ENCODE measurements at regions not wholly inside any gene's neighbourhood (a gene's known extent, or its start where the extent isn't known, plus 50 kb on each side); places are given as distances from the start of the nearest gene placed in this dataset.
"Not testable (repeated sequence)": the region's sequence is repeated elsewhere in the genome, so short reads cannot be mapped to it uniquely, and the experiment has no call there.

DNA sequence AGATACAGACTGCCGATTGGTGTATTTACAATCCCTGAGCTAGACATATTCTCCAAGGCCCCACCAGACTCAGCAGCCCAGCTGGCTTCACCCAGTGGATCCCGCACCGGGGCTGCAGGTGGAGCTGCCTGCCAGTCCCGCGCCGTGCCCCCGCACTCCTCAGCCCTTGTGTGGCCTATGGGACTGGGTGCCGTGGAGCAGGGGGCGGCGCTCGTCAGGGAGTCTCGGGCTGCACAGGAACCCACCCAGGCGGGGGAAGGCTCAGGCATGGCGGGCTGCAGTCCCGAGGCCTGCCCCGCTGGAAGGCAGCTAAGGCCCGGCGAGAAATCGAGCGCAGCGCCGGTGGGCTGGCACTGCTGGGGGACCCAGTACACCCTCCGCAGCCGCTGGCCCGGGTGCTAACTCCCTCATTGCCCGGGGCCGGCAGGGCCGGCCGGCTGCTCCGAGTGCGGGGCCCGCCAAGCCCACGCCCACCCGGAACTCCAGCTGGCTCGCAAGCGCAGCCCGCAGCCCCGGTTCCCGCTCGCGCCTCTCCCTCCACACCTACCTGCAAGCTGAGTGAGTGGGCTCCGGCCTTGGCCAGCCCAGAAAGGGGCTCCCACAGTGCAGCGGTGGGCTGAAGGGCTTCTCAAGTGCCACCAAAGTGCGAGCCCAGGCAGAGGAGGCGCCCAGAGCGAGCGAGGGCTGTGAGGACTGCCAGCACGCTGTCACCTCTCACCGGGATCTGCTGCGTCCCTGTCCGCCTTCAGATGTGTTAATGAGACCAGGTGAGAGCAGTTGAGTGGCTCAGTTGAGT lies 137.8 kb upstream of the LCORL start:
- intact Hi-C loops (cut with DNase I); ATAC-seq; DNase-seq (ENCODE audit: low spot score): not testable (repeated sequence)

DNA sequence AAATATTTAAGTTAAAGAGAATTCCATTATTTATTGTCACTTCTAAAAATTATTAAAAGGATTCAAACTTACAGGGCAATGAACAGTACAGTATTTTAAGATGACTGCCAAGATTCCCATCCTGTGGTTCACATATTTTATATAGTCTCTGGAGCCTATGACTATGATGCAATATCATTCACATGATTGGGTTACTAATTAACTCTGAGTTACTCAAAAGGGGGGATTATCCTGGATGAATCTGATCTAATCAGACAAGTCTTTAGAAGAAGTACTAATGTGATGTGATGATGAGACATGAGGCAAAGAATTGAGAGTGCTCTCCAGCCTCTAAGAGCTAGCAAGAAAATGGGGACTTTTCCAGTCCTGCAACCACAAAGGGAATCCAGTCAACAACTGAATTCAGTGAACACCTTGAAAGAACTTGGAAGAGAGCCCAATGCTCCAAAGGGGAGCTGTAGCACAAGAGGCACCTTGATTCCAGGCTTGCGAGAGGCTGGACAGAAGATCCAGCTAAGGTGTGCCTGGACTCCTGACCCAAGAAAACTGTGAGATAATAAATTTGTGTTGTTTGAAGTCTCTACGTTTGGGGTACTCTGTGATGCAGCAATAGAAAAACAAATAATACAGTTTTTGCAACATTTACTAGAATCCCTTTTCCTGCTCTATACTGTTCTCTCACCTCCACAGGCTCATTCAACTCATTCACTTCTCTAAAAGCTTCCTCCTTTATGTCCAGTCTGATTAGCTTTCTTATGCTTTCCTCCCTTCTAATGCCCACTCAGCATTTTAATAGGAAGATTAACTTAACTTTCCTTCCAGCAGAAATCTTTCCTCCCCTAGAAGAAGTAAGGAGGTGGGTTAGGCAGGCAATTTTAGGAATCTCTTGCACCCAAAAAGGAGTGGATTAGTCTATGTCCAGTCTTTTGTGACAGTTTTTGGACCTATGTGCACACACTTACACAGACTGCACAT lies 133.8 kb upstream of the LCORL start:
- ATAC-seq = no peak
- no peak for DNase-seq (ENCODE audit: low spot score)
- intact Hi-C loops (cut with DNase I) = no loop called here

DNA sequence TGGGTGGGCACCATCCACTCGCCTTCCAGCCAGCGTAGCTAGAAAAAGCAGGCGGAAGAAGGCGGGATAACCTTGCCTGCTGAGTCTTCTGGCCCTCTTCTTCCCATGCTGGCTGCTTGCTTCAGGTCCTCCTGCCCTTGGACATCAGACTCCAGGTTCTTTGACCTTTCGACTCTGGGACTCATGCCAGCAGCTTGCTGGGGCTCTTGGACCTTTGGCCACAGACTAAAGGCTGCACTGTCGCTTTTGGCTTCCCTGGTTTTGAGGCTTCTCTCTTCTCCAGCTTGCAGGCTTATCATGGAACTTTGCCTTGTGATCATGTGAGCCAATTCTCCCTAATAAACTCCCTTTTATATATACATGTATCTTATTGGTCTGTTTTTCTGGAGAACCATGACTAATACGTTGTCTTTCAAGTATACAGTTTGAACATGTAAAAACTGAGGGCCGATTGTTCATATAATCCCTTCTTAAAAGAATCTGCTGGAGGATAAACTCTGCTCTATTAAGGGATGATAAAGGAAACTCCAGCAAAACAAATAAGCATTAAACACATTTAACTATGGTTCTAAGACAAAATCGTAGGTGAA lies 116.6 kb upstream of the LCORL start:
- DNase-seq (ENCODE audit: low spot score) (no peak), ATAC-seq (no peak)
- intact Hi-C loops (cut with DNase I) = no loop called here

DNA sequence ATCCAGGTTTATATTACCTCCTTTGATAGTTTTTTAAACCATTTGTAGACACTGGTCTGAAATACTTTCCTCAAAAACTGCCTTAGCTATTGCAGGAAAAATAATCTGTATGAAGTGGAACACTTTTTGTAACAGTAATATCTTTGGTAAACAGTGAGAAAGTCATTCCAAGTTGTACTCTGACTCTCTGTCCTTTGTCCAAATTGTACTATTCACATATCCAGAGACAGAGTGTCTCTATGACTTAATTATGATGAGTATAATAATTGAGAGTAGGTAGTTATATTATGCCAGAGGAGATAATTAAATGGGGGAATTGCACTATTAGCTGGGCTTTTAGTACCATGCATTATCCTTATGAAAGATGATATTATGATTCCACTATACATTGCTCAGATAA lies 112.6 kb upstream of the LCORL start:
- DNase-seq (ENCODE audit: low spot score) (no peak), ATAC-seq (no peak)
- intact Hi-C loops (cut with DNase I) = no loop called here

DNA sequence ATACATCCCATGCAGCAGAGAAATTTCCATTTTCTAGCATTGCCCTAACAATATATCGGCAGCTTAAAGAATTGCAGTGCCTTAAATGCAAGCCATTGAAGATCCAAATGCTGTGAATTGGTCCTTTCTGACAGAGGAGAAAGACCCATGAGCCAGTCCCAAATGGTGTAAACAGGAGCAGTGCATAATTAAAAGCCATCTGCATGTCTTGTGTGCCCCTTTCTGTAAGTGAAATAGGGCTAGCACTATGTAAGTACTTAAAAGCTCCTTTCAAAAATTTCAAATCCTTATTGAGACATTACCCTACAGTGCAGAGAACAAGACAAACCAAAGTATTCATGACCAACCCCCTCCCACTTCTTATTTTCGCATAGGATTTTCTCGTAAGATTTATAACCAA lies 108.7 kb upstream of the LCORL start:
- ATAC-seq (no peak), DNase-seq (ENCODE audit: low spot score) (no peak)
- intact Hi-C loops (cut with DNase I) = no loop called here

DNA sequence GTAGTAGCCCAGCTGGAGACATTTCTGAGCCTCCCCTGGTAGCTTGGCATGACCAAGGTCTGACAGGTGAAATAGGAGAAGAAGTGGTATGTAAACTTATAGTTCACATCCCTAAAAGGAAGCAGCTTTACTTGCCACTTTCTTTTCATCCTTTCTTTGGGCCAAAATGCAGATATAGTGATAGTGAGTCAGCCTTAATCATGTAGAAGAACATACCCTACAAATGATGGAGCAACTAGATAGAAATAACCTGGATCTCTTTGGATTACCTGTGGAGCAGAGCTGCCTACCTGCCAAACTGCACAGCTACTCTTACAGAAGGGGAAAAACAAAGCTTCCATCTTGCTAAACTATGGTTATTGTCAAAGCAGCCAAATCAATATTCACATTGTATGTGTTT lies 106.7 kb upstream of the LCORL start:
- intact Hi-C loops (cut with DNase I) = no loop called here
- ATAC-seq = no peak
- DNase-seq (ENCODE audit: low spot score) = no peak

DNA sequence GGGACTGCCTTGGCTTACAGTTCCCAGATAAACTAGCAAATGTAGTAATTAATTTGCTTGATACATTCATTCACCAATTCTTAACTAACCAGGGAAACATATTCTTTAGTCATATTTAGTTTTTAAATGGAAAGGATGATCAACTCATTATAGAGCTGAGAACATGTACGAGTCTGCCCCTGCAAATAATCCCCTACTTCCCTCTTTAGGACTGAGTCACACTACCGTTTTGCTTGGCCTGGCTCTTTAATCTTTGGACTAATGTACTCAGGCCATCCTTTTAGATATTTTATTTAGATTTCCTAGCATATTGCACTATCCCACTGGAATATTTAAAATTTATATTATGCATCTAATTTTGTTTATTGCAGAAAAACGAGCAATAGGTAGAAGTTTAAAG lies 105.5 kb upstream of the LCORL start:
- ATAC-seq (no peak), DNase-seq (ENCODE audit: low spot score) (no peak)
- intact Hi-C loops (cut with DNase I) = no loop called here

DNA sequence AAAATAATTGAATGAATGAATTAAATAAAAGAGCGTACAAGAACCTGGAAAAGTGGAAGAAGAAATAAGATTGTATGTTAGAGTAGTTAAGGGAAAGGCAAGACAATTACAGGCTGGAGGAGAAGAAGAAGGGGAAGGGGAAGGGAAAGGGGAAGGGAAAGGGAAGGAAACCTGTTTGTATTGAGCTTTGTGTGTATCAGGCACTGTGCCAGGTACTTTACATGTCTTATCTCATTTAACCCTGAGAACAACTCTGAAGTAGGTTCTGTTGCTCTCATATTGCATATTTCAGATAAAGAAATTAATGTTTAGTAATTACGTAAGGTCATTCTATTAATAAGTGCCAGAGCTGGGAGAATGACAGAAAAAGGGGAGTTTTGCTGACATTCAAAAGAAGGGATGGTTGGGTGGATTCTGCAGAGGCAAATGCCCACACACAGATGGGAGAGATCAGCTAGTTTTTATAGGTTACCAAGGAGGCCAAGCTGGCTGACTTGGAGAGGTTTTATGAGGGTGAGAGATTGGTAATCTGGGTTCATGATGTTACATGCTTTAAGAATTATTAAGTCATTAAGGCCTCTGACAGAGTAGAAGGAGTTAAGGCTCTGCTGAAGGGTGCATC lies 92.3 kb upstream of the LCORL start:
- no peak for ATAC-seq
- intact Hi-C loops (cut with DNase I) = no loop called here
- no peak for DNase-seq (ENCODE audit: low spot score)

DNA sequence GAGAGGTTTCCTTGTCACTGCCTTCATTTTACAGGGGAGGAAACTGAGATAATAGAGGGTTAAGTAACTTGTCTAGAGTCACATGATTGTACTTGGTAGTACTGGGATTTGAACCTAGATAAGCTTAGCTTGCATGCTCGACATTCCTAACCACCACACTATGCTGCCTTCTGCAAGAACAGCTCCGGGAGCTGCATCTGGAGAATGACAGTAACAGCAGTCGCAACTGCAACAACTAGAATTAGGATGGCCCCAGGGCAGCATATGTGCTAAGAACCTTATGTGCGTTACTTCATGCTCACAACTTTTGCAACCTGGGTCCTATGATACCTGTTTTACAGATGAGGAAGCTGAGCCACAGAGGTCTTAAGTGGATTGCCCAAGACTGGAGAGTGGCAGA lies 89.5 kb upstream of the LCORL start:
- ATAC-seq (no peak), DNase-seq (ENCODE audit: low spot score) (no peak)
- intact Hi-C loops (cut with DNase I) = no loop called here

DNA sequence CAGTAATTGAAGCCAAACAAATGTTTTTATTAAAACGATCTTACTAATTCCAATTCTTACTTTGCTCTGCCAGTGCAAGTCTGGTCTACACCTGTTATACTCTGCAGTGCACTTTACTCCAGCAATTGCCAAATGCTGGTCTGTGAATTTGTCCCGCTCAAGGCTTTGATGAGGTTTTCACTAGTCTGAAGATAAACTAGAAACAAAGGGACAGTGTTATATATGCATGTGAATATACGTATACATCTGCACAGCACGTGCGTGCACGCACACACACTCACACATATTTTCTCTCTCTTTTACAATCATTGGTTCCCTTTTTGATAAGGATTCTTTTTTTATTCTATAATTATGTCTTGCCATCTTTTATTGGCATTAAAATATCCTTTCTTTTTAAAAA lies 88.5 kb upstream of the LCORL start:
- intact Hi-C loops (cut with DNase I) = no loop called here
- DNase-seq (ENCODE audit: low spot score) (no peak), ATAC-seq (no peak)

DNA sequence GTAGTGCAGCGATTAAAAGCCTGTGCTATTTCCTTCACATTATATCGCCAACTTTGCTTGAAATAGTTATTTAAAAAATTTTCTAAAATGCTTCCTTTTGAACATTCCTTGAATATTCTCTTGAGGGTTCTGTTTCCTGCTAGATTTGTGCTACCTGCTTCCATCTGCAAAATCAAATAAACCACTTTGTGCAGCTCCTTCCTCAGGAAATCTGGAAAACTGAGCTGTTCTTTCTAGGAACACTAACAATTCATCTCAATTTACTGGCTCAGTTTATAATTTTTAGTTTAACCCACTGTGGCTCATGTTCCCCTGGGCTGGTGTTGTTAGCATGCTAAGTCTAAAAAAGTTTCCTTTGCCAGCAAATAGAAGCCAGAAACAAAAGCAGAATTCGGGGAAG lies 88.1 kb upstream of the LCORL start:
- no peak for DNase-seq (ENCODE audit: low spot score)
- no peak for ATAC-seq
- intact Hi-C loops (cut with DNase I) = no loop called here

DNA sequence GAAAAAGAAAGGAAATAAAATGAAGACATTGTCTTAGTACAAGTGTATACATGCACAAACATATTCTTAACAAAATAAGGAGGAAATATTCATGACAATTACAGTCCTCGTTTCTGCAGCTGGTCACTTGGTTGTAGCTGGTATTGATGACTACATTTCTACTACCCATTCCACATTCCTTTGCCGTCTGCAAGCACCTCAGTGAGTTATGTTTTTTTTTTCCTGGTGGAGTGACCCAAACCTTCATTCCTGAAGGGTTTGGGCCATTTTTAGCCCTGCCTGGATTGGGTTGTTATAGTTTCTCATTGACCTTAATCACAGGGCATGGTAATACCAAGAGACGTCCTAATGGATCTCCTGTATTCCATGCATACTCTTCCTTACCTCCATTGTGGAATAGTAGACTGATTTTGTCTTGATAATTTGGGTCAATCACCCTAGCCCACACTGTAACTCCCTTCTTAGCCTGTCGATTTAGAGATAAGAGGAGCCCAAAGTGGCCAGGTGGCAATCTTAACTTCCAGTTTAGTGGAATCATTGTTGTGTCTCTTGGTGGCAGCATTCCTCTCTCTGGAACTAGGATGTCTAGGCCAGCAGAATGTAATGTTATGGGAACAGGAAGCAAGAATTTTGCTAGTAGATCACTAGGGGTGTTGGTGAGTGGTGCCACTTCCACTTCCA lies 86.4 kb upstream of the LCORL start:
- ATAC-seq; DNase-seq (ENCODE audit: low spot score); intact Hi-C loops (cut with DNase I): not testable (repeated sequence)

DNA sequence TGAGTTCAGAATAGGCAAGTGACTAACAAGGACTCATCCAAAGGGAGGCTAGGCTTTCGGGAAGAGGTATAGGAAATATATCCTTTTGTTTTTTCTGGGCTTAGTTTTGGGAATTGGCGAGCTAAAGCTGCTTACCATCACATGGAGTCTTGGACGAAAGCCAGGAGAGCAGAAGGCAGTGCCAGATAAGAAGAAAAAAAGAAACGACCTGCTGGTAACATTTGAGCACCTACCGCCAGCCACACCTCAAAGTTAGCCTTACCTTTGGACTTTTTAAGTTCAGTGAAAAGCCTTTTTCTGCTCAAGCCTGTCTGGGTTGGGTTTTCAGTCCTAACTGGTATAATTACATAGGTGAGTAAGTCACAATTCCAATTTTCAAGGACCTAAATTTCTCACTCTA lies 85.1 kb upstream of the LCORL start:
- DNase-seq (ENCODE audit: low spot score) (no peak), ATAC-seq (no peak)
- intact Hi-C loops (cut with DNase I) = no loop called here

DNA sequence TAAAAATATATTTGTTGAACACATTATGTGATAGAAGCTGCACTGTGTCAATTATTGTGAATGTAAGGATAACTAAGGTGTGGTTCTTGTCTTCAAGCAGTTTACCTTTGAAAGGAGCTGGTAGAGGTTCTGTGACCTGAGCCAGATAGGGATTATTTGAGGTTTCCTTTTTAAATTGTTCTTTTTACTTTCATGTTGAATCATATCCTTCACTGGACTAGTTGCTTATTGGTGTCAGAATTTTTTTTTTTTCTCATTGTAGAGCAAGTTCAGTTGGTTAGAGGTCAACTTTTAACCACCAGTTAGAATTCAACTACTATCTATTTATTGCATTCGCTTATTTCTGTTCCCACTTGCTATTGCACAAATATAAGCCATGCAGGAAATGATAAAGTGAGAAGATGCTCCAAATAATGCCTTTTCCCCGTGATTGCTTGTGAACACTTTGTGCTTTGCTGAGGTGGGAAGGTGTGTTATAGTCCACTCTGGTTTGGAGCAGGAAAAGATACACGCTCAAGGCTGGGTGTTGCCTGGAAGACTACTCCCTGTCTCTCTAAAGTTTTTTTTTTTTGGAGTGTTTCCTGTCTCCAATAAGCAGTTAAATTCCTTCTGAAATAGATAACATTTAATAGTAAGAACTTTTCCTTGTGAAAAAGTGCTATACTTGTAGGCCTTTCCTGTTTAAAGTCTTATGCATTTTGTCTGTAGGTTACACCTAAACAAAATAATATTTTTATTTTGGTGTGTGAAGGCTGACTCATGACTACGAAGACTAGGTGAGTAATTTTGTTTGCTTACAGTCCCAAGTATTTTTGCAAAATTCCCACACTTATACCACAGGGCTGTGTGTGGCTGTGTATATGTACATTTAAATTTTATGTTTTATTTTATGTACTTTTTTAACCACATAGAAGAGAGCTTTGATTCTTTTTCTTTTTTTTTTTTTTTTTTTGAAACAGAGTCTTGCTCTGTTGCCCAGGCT lies 83.8 kb upstream of the LCORL start:
- intact Hi-C loops (cut with DNase I) = no loop called here
- no peak for ATAC-seq
- DNase-seq (ENCODE audit: low spot score) = no peak

DNA sequence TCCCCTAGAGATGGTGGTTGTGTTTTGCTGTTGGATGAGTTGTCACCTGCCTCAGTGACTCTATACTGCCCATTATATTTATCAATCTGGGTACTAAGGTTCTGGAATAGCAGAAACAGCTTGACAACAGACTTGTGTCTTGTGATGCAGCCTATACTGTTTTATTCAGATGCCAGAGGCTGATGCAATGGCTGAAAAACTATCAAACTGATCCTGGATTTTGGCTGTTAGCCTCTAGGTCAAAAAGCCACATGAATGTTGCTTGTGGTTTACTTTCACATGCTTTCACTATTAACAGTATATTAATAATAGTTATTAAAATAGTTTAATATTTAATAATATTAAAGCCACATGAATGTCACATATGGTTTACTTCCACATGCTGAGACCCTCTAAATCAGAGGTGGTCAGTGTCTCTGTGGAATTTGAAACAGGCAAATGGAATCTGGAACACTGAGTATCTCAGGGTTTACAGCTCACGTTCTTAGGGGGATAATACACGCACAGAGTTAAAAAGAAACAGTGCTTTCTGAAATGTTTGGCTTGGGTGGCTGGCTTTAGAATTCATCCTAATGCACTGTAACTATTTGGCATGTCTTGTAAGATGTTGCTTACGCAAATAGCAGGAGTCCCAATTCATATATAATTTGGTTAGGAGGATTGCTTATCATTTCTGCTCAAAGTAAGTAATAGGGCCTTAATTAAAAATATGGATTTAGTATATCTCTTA lies 82.5 kb upstream of the LCORL start:
- intact Hi-C loops (cut with DNase I) = no loop called here
- DNase-seq (ENCODE audit: low spot score) (no peak), ATAC-seq (no peak)

DNA sequence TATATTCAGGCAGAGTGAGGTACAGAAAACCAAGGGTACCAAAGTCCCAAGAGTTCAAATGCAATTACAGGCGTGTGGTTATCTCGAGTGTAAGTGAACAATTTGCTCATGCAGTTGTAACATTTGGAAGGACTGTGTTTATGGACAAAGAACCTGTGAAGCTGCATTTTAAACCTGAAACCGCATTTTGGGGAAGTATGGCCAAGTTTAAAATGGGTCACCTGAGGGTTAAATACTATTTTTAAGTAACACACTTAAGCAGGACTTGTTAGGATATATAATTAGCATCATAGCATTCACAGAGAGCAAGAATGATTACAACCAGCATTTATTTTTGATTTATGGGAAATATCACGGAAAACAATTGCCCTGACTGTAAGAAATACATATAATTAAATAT lies 79.1 kb upstream of the LCORL start:
- no peak for DNase-seq (ENCODE audit: low spot score)
- intact Hi-C loops (cut with DNase I) = no loop called here
- no peak for ATAC-seq

DNA sequence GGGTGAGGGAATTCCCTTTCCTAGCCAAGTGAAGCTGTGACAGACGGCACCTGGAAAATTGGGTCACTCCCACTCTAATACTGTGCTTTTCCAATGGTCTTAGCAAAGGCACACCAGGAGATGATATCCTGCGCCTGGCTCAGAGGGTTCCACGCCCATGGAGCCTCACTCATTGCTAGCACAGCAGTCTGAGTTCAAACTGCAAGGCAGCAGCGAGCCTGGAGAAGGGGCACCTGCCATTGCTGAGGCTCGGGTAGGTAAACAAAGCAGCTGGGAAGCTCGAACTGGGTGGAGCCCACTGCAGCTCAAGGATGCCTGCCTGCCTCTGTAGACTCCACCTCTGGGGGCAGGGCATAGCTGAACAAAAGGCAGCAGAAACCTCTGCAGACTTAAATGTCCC lies 68.9 kb upstream of the LCORL start:
- intact Hi-C loops (cut with DNase I); ATAC-seq: not testable (repeated sequence)

More for the DNA sequence above, 68.9 kb upstream of the LCORL start:
- not testable (repeated sequence) for DNase-seq (ENCODE audit: low spot score)
